ENCODE measurements at regions not wholly inside any gene's neighbourhood (a gene's known extent, or its start where the extent isn't known, plus 50 kb on each side); places are given as distances from the start of the nearest gene placed in this dataset.

DNA sequence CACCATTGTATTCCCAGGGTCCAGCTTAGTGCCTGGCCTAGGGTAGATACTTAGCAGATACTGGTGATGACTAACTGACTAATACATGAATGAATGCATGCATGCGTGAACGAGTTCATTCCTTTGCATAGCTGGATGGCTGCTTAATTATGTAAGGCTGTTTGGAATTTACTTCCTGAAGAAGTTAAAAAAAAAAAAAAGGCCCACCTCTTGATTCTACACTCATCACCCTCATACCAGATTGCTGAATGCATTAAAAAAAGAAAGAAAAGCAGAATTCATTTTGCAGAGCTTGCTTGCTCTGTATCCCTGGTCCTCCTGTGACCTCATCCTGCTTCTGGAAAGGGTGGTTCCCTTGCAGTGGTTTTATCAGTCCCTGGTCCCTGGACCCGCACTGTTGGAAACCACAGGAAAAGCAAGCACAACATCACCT lies 277.6 kb upstream of the CFAP20DC start:
- DNase-seq (ENCODE audit: low read depth, low spot score) (no peak), FAIRE-seq (no peak), ATAC-seq (no peak)
- ChIA-PET RAD21 (ENCODE audit: unreplicated experiment) (interaction anchor here (0.6 kb wide), 1 partner anchor 114 kb away, joined by 3 read pairs; no protein-coding TSS in a partner anchor), POLR2A (no interaction called here), CTCF (interaction anchor here (0.7 to 1.4 kb wide), 3 partner anchors 8 to 121 kb away, joined by 3 to 4 read pairs (median 4); no protein-coding TSS in a partner anchor), SMC1A (ENCODE audit: uncharacterized antibody, unreplicated experiment) (interaction anchor here (1.0 to 1.2 kb wide), 5 partner anchors 9 to 209 kb away, joined by 3 to 4 read pairs (median 3); no protein-coding TSS in a partner anchor)
- H4K20me1 ChIP-seq (ENCODE audit: control insufficient read depth, insufficient read depth): no peaks in the 10 kb centered on the region
- no peak overlapping the region for H2AFZ ChIP-seq (ENCODE audit: control insufficient read depth, low read depth, low read length)
- 53% methylated on average over 3 of the region's 3 CpGs for WGBS (ENCODE audit: insufficient coverage, insufficient replicate concordance, low lambda C conversion rate, missing lambda C conversion rate)
- no TSS peak for BruUV-seq (replicated peaks)
- no peak overlapping the region for H3K27ac ChIP-seq (ENCODE audit: control insufficient read depth, insufficient read depth)
- no peak overlapping the region for H3K9ac ChIP-seq (ENCODE audit: control insufficient read depth, insufficient read depth, low read length)
- intact Hi-C loops (cut with micrococcal nuclease; ENCODE audit: unreplicated experiment) (no loop called here), in situ Hi-C loops (cut with MboI) (no loop called here)
- H3K4me1 ChIP-seq (ENCODE audit: control insufficient read depth, insufficient read depth, low read length): no peaks in the 10 kb centered on the region
- TF ChIP-seq EGR1 (IDR thresholded peaks at IDR 0.05; ENCODE audit: borderline replicate concordance in 1 of 2, low read depth in 2 of 2, low read length in 2 of 2): no peak
- TF ChIP-seq HDAC6 (IDR thresholded peaks at IDR 0.05; ENCODE audit: unreplicated experiment): no peak
- no peak for TF ChIP-seq ZNF207 (IDR thresholded peaks at IDR 0.05; ENCODE audit: borderline replicate concordance)
- TF ChIP-seq CHD1 (IDR thresholded peaks at IDR 0.05; ENCODE audit: low read depth, low read length): no peak
- no peak for TF ChIP-seq SP1 (IDR thresholded peaks at IDR 0.05; ENCODE audit: low read depth, low read length)
- TF ChIP-seq MYB (IDR thresholded peaks at IDR 0.05; ENCODE audit: borderline replicate concordance, low read depth, low read length): no peak
- TF ChIP-seq MTA2 (IDR thresholded peaks at IDR 0.05; ENCODE audit: low read depth): no peak
- no peak for TF ChIP-seq CREM (IDR thresholded peaks at IDR 0.05; ENCODE audit: low read depth)
- TF ChIP-seq NR2C1 (IDR thresholded peaks at IDR 0.05): no peak
- no peak for TF ChIP-seq SRF (IDR thresholded peaks at IDR 0.05; ENCODE audit: low read depth in 2 of 2, low read length in 2 of 2)
- no peak for TF ChIP-seq MYC (IDR thresholded peaks at IDR 0.05; ENCODE audit: insufficient read depth, insufficient read length, insufficient replicate concordance, low read length, severe bottlenecking)
- TF ChIP-seq RFX5 (IDR thresholded peaks at IDR 0.05; ENCODE audit: low read depth, low read length): no peak
- TF ChIP-seq EED (IDR thresholded peaks at IDR 0.05; ENCODE audit: low read depth): no peak
- no peak for TF ChIP-seq ESRRA (IDR thresholded peaks at IDR 0.05; ENCODE audit: low read length)
- no peak for TF ChIP-seq TBL1XR1 (IDR thresholded peaks at IDR 0.05; ENCODE audit: low read depth, low read length)
- TF ChIP-seq YY1 (IDR thresholded peaks at IDR 0.05; ENCODE audit: low read depth, low read length): no peak
- no peak for TF ChIP-seq EZH2 (IDR thresholded peaks at IDR 0.05; ENCODE audit: borderline replicate concordance, control insufficient read depth, low read depth, low read length)
- no peak for TF ChIP-seq CBFB (IDR thresholded peaks at IDR 0.05; ENCODE audit: low read depth)
- TF ChIP-seq ETV6 (conservative IDR thresholded peaks at IDR 0.05 in 1 of 2, IDR thresholded peaks at IDR 0.05 in 1 of 2; ENCODE audit: borderline replicate concordance in 1 of 2, low read depth in 1 of 2): no peak
- no peak for TF ChIP-seq ZZZ3 (IDR thresholded peaks at IDR 0.05; ENCODE audit: control insufficient read depth, insufficient read length, low read depth)
- H3K36me3 ChIP-seq (ENCODE audit: control insufficient read depth in 2 of 2, insufficient read depth in 2 of 2, low read length in 1 of 2): no peaks in the 10 kb centered on the region
- H3K4me2 ChIP-seq (ENCODE audit: control insufficient read depth, insufficient read depth): no peak overlapping the region
- no peaks in the 10 kb centered on the region for H3K9me3 ChIP-seq (replicated peaks; ENCODE audit: control insufficient read depth, insufficient read depth, low read length)
- no peaks in the 10 kb centered on the region for H3K79me2 ChIP-seq (ENCODE audit: control insufficient read depth, insufficient read depth, low read length)
- no peak overlapping the region for H3K4me3 ChIP-seq
- H3K27me3 ChIP-seq (replicated peaks in 1 of 2; ENCODE audit: control insufficient read depth in 2 of 2, insufficient read depth in 2 of 2, low read length in 1 of 2): no peaks in the 10 kb centered on the region
